GM18861 (cell line): ENCODE measurements at regions not wholly inside any gene's neighbourhood (a gene's known extent, or its start where the extent isn't known, plus 50 kb on each side); places are given as distances from the start of the nearest gene placed in this dataset.
"Not testable (repeated sequence)": the region's sequence is repeated elsewhere in the genome, so short reads cannot be mapped to it uniquely, and the experiment has no call there.

Experiments
- ATAC-seq: cut with Tn5 transposase; IDR thresholded peaks from one replicate; pipeline ENCODE4 v1.9.1; 2021; ENCODE audit not compliant: unreplicated experiment

DNA sequence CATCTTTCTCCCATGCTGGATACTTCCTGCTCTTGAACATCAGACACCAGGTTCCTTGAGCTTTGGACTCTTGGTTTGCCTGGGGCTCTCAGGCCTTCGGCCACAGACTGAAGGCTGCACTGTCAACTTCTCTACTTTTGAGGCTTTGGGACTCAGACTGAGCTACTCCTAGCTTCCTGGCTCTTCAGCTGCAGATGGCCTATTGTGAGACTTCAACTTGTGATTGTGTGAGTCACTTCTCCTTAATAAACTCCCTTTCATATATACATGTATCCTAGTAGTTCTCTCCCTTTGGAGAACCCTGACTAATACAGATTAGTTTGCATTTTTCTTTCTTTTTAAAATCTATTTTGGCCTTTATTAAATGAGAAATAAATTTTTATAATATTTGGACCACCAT lies 276.2 kb upstream of the SEMA3C start:
- ATAC-seq: no peak

DNA sequence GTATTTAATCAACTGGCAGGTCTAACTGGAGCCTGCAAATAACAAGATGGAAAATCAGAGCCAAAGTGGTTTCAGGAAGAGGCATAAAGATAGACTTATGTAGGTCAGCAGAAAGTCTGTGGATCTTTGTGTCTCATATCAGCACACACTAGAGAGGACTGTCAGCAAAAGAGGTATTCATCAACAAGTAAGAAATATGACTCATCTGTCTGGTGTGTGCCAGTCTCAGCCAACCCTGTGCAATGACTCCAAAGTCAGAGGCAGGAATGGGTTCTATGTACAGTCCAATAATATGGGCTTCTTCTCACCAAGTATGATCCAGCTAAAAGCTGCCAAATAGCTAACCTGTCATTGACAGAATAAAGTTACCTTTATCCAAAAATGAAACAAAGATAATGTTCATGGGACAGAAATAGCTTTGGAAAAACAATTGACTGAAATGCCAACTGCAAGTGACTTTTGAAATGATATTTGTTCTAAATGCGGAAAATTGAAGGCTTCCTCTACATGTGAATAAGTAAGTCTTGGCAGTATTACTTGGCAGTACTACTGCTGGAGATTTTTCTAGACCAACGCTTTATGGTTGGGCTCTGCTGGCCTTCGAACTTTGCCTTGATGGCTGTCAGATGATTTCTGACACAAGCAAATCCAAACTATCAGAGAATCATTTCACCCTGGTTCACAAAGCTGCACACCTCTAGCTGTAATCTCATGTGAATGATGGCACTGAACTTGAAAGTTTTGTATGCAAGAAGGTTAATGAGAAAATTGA lies 272.3 kb upstream of the SEMA3C start:
- no peak for ATAC-seq

DNA sequence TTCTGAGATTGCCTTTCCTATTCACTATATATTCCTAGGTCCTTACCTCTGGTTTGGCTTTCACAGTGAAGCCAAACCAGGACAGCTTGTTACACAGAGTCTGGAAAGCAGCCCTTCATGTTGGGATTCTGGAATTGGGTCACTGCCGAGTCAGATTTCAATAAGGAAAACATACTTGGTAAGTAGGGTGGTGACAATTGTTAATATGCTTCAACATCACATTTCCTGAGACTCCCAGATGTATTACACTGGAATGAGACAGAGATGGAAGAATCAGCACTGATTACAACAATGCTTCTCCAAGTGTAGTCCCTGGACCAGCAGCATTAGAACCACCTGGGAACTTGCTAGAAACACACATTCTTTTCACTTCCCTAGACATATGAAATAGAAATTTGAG lies 268.9 kb upstream of the SEMA3C start:
- ATAC-seq: no peak

DNA sequence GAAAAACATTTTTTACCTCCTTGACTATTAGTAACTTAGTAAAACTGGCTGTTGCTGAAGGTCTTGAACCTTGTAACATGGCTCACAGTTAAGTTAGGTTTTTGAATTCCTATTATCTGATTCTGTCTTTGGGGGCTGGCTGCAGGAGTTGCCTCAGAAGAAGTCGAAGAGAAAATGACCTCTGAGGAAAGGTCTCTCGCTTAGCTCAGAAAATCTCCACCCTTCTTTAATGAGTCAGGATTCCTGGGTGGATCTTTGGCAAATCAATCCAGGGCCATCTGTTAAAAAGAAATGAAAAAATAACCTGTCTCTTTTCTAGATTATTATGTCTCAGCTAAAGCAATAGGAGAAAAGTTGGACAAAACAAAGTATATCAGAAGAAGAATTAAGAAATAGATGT lies 267.8 kb upstream of the SEMA3C start:
- no peak for ATAC-seq

DNA sequence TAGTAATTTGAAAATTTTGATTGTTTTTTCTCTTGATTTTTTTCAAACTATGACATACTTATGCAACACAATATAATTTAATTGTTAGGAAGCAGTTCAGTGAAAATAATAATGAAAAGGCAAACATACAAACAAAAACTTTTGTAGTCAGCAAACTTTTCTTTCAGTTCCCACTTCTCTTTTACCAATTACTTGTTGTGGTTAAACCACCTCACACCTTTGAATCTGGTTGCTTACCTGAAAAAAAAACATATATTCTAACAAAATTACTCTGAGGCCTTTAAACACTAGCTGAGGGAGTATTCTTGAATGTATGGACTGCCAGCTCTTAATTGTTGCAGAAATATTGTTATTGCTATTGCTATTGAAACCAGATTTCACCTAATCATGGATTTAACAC lies 266.2 kb upstream of the SEMA3C start:
- no peak for ATAC-seq

DNA sequence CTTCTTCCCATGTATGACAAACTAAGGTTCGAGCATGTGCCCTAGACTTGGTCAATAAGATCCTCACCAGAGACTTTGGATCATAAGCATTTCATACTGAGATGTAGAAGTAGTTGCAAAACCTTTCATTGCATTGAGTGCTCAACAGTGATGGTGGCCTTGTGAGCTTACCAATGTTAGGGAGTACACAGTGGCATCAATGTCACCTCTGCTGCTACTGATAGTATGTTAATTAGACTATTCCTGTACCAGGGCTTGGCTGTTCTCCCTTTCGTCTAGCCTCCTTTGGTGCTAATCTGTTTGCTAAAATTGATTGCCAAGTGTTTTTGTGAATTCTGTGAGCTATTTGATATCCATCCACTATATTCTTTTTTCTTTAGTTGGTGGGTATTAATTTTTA lies 264.5 kb upstream of the SEMA3C start:
- ATAC-seq: no peak

DNA sequence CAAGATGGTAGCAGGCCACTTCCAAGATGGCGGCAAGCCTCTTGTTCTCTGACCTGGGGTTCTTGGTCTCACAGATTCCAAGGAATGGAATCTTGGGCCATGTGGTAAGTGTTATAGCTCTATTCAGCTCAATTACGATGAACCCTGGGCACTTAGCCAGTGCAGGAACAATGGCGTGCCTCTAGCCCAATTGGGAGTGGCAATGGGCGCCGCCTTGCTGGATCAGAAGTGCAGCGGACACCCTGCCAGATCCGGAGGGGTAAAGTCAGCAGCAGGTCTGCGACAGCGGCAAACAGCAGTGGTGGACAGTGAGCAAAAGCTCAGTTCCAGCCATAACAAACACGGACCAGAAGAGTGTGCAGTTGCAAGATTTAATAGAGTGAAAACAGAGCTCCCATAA lies 263.2 kb upstream of the SEMA3C start:
- ATAC-seq: not testable (repeated sequence)

DNA sequence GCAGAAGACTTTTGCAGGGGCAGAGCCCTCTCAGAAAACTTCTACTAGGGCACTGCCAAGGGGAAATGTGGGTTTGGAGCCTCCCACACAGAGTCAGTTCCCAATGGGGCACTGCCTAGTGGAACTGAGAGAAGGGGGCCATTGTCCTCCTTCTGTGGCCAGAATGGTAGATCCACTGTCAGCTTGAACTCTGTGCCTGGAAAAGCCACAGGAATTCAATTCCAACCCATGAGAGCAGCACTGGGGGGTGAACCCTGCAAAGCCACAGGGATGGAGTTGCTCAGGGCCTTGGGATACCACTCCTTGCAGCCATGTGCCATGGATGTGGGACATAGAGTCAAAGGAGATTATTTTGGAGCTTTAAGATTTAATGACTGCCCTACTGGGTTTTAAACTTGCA lies 262.2 kb upstream of the SEMA3C start:
- no peak for ATAC-seq

DNA sequence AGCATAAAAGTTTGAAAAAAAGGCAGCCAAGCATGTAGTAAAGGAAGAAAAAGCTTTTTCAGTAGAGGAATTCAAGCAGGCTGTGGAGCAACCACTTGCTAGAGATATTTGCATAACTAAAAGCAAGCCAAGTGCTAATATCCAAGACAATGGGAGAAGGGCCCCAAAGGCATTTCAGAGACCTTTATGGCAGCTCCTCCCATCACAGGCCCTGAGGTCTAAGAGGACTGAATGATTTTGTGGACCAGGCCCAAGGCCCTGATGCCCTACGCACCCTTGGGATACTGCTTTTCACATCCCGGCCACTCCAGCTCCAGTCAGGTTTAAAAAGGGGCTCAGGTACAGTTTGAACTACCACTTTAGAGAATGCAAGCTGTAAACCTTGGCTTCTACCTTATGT lies 261.7 kb upstream of the SEMA3C start:
- no peak for ATAC-seq

DNA sequence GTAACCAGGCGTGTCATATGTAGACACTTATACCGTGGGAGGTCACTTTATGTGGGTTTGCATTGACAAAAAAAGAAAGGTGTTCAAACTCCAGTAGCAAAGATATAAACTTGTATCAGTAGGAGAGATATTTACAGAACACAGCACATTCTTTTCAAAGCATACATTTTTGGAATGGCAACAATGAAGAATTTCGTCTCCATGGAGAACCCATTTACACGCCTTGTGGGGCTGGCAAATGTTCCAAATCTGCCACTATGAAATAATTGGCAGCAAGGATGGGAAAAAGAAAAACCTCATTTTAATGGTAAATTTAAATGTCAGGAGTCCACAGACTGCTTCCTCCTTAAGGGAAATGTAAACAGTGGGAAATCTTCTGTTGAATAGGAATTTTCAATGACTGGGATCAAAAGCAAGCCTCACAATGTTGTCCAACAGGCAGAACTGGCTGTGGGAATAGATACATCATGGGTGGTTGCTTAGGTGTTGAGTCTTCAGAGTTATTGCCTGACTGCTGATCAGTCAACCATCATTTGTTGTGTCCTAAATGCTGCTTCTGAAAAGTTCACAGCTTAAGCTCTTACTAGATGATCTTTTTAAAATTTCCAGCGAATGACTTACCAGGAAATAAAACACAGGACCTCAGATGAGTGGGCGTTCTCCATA lies 256.6 kb upstream of the SEMA3C start:
- ATAC-seq: no peak

DNA sequence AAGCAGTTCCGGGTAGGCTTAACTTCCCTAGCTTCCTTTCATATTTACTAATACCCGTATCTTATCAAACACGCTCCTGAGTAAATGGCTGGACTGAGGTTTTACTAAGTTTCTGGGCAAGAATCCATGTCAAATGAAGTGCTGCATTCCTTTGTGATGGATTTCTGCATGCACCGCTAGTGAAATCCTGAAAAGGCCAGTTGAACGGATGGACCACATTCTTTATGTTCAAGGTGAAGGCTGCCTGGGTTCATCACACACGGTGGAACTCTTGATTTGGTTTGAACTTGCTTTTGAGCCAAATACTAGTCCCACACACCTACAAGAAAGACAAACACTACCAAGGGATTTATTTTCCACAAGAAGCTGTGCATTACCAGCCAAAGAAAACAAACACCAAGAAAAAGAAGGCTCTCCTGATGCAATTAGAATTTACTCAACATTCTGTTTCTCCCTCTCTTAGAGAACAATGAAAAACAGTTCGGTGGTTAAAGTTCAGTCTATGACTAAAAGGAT lies 255.0 kb upstream of the SEMA3C start:
- no peak for ATAC-seq

DNA sequence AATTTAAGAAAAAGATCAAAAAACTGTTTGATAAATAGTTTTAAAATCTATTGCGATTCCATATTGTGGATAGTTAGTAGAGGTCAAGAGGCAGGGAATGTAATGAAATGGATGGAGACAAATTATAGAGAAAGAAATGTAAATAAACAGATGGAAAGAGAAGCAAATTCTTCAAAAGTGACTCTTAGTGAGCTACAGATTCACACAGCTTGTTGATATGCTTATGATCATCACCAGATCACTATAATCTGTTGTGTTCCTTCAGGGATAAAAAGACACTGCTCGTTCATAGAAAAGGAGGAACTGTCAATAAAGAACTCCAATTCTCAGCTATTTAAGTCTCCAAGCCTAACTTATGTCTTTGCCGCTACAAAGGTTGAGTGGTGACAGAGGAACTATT lies 251.4 kb upstream of the SEMA3C start:
- no peak for ATAC-seq

DNA sequence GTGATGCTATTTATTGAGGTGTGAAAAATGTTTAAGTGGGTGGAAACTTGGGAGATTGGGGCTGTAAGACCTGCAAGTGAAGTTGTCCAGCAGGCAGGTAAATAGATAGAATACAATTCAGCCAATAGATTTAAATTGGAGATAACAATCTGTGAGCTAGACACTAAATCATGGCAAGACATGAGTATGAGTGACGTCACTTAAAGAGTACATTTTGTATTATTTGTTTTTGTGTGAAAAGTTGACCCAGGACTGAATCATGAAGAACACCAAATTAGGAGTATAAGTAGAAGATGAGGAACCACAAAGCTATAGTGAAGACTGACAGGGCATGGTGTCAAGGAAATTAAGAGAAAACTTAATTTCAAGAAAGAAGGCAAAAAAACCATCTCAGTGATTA lies 249.1 kb upstream of the SEMA3C start:
- ATAC-seq: no peak

DNA sequence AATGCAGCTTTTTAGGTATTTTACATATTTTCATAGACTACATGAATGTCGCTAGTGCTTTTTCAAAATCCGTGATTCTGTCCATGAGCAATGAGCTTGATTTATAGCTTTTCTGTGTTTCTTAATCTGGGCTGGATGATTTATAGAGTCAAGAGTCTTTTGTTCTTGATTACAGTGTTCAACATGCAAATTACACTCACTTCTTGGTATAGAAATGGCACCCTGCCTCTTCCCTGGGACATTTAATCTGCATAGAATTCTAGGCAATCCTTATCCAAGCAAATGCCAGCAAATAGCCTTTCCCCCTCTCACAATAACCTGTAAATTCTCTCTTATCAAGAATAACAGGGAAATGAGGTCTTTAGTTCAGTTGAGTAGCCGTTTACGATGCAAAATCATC lies 246.2 kb upstream of the SEMA3C start:
- no peak for ATAC-seq

DNA sequence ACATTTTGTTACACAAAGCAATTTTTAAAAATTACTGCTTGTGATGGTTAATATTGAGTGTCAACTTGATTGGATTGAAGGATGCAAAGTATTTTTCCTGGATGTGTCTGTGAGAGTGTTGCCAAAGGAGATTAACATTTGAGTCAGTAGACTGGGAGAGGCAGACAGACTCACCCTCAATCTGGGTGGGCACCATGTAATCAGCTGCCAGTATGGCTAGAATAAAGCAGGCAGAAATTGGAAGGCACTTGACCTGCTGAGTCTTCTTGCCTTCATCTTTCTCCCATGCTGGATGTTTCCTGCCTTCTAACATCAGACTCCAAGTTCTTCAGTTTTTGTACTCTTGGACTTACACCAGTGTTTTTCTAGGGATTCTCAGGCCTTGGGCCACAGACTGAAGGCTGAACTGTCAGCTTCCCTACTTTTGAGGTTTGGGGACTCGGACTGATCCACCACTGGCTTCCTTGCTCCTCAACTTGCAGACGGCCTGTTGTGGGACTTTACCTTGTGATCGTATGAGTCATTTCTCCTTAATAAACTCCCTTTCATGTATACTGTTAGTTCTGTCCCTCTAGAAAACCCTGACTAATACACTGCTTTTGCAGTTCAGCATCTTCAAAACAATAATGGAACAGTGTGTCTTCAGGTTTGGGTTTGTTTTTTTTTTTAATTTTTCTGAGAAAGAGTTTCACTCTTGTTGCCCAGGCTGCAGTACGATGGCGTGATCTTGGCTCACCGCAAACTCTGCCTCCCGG lies 244.1 kb upstream of the SEMA3C start:
- ATAC-seq: no peak

DNA sequence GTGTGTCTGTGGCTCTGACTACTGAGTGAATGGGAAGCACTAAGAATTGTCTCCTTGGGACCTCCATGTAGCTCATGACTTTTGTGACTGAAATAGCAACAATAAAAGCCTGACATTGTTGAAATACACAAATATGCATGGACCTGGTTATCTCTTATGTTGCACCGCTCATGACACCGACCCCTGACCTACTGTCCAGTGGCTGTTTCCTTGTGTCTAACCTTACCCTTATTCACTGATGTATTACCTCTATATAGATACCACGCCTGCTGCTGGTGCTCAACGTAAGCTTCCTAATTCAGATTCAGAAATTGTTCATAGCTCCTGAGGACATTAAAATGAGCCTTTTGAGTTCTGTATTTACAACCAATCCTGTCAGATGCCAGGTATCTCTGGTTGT lies 243.4 kb upstream of the SEMA3C start:
- ATAC-seq: no peak

DNA sequence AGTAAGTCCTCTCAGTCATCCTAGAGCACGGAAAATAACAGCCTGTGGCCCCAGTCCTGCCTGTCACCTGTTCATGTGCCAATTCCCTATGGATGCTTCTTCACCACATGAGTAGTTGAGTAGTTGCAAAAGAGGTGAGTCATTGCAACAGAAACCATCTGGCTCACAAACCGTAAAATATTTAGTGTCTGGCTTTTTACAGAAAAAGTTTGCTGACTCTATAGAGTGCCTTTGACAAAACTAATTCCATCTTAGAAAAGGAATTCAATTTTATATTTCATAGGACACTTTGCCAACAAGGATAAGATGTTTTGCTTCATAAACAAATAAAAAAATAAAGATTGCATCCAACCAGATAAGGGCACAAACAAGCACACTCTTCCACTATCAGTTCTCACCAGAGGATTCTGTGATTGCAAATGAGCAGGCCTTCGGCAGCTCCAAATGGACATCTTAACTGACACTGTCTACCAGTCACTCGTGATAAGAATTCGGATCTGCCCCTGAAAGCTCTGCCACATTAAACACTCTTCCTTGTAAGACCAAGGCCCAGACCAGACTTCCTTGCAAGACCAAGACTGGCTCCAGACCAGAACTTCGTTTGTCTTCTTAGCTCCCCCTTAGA lies 242.7 kb upstream of the SEMA3C start:
- ATAC-seq: no peak

DNA sequence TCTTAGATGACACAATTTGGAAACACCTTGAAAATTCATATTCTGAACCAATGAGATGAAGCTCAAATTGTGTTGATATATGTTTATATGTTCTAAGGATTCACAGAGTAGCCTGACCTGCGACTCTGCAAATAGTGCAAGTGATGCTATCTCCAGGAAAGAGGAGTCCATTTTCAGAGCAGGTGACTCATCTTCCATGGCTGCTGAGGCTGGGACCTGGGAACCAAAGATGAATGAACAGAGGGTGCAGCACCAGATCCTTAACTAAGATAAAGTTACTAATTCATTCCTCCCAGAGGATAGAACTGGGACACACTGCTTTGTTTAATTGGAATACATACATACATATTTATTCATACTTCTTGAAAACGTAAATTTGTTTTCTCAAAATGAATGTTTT lies 240.6 kb upstream of the SEMA3C start:
- ATAC-seq: no peak

DNA sequence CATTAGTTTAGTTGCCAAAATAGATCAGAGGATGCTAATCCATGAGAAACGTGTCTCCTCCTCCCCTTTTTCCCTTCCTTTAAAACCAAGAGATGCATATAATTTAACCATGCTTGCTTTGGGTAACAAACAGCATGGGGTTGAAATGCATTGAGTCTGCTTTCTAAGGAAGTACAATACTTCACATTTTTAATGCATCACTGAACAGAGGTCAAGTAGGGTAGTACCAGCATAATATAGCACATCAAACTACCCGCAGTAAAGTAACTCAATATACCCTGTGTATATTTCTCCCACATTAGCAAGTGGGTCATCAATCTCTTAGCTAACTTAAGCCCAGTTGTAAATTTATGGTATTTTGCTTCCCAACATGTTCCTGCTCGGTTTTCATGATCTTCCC lies 239.3 kb upstream of the SEMA3C start:
- ATAC-seq: no peak

DNA sequence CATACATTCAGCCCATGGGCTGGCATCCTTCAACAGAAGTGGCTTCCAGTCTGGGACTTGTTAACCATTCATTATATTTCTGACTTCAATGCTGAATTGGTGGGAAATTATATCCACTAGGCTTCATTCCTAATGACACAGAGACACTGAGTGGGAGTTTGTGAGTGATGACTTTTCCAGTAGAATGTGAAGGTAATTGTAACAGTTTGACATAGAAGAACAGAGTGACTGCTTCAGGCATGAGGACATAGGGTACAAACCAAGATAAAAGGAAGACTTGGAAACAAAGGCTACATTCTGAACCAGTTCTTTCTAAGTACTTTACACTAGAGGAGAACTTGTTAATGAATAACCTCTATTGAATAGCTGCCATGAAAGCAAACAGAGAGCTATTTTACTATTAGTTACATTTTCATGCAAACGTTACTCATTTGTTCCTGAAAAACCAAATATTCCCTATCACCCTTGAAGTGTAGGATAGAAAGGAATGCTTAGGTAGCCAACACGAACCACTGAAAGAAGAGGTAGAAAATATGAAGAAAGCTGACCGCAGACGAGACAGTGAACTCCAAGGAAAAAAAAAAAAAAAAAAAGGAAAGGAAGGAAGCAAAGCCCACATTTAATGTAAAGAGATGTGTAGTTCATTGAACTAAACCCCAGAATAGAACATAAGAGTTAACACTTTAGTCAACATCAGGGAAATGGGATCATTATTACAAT lies 237.0 kb upstream of the SEMA3C start:
- no peak for ATAC-seq

DNA sequence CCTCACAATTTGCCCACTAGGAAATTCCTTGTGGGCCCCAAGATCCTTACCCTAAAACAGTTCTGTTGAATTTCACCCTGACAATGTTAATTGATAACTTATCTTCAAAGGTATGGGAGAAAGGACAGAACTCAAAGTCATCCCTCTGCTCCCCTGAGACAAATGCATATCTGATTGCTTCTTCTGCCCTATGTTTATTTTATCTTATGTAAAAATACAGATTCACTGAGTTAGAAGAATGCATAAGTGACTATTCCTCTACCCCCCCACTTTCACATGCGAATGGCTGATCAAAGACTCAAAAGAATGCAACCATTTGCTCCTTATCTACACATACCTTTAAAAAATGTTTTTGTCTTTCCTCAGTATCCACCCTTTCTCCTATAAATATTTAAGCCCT lies 235.7 kb upstream of the SEMA3C start:
- no peak for ATAC-seq
